HCT116 (cell line): ENCODE measurements at regions not wholly inside any gene's neighbourhood (a gene's known extent, or its start where the extent isn't known, plus 50 kb on each side); places are given as distances from the start of the nearest gene placed in this dataset.

Experiments used
- ATAC-seq: fragments of 200-7000 bp; cut with Tn5 transposase; 2 replicates; pipeline ENCODE4 v1.9.1; 2020; ENCODE audit warnings: mild to moderate bottlenecking, moderate library complexity
- BruUV-seq: library from RNA; stranded (reverse); fragments of 400-500 nt; replicated peaks from 2 replicates; lab custom pipeline; 2021; lab: Mats Ljungman, UMichigan
- CTCF ChIA-PET: fragments of 300-600 bp; sonication (Branson Sonifier 250); formaldehyde crosslinking; loops from one replicate; lab custom pipeline; 2021; ENCODE audit warnings: antibody characterized with exemption; lab: Charles Lee
- POLR2A ChIA-PET: fragments of 300-600, 350-600 bp; sonication (Branson Sonifier 250); formaldehyde crosslinking; loops from one replicate; lab custom pipeline; 2021; ENCODE audit warnings: antibody characterized with exemption; lab: Charles Lee
- RAD21 ChIA-PET, 2 experiments: fragments of 300-600 bp; sonication (Branson Sonifier 250); formaldehyde crosslinking; loops; one replicate each; lab custom pipeline; 2023; ENCODE audit warnings: low total read pairs in 2 of 2; ENCODE audit not compliant: uncharacterized antibody in 2 of 2, unreplicated experiment in 2 of 2, low non-redundant PET in 1 of 2; lab: Charles Lee
- DNase-seq: peaks from one replicate; pipeline ENCODE4 v3.0.0-alpha.2; 2010; ENCODE audit warnings: low read depth, low spot score
- H2AFZ ChIP-seq: fragments of 200-600 bp; shearing (Covaris generic), sonication (generic); 2 replicates; pipeline ENCODE4 v1.6.1; 2017; ENCODE audit warnings: low read depth, mixed run types, mixed read lengths, antibody characterized with exemption, low read length; ENCODE audit not compliant: poor library complexity, severe bottlenecking
- H3K27ac ChIP-seq: 2 replicates; pipeline ENCODE4 v1.5.1; 2012; ENCODE audit warnings: low read depth, low read length
- H3K27me3 ChIP-seq: fragments of 200-600 bp; sonication (generic); 2 replicates; pipeline ENCODE4 v1.6.1; 2016; ENCODE audit warnings: mixed run types, low read length, mixed read lengths; ENCODE audit not compliant: insufficient read depth
- H3K36me3 ChIP-seq, 2 experiments: fragments of 200-500 bp in 1 of 2; fragments of 200-600 bp in 1 of 2; sonication (Bioruptor generic) in 1 of 2; sonication (generic) in 1 of 2; 2 replicates each; pipeline versions ENCODE4 v1.5.1 to v1.6.1; 2014 to 2016; ENCODE audit warnings: low read length in 2 of 2, inconsistent platforms in 1 of 2, mixed read lengths in 1 of 2, mixed run types in 1 of 2; ENCODE audit not compliant: insufficient read depth in 2 of 2, control insufficient read depth in 1 of 2
- H3K4me1 ChIP-seq, 2 experiments: fragments of 200-600 bp in 1 of 2; sonication (generic) in 1 of 2; 2 replicates each; pipeline versions ENCODE4 v1.5.1 to v1.6.1; 2012 to 2017; ENCODE audit warnings: low read length in 2 of 2, inconsistent platforms in 1 of 2, mild to moderate bottlenecking in 1 of 2, mixed read lengths in 1 of 2, mixed run types in 1 of 2, moderate library complexity in 1 of 2; ENCODE audit not compliant: insufficient read depth in 2 of 2, control insufficient read depth in 1 of 2
- H3K4me2 ChIP-seq: fragments of 200-600 bp; sonication (generic); 2 replicates; pipeline ENCODE4 v1.6.1; 2017; ENCODE audit warnings: mixed run types, low read length, mixed read lengths
- H3K4me3 ChIP-seq, 2 experiments: fragments of 200-600 bp in 1 of 2; sonication (generic) in 1 of 2; replicated peaks in 1 of 2; 2 replicates each; pipeline ENCODE4 v1.5.1; 2011 to 2016; ENCODE audit warnings: low read length in 2 of 2, control low read depth in 1 of 2, low read depth in 1 of 2, mild to moderate bottlenecking in 1 of 2, mixed read lengths in 1 of 2, mixed run types in 1 of 2
- H3K79me2 ChIP-seq: fragments of 200-600 bp; sonication (generic); 2 replicates; pipeline ENCODE4 v1.6.1; 2017; ENCODE audit warnings: mild to moderate bottlenecking, mixed run types, low read length, moderate library complexity, mixed read lengths; ENCODE audit not compliant: insufficient read depth
- H3K9ac ChIP-seq: fragments of 200-600 bp; sonication (generic); 2 replicates; pipeline ENCODE4 v1.6.1; 2016; ENCODE audit warnings: low read length, mixed read lengths
- H3K9me2 ChIP-seq: fragments of 200-600 bp; sonication (generic), shearing (Covaris generic); 2 replicates; pipeline ENCODE4 v1.6.1; 2017; ENCODE audit warnings: mixed run types, mild to moderate bottlenecking, moderate library complexity; ENCODE audit not compliant: insufficient read depth
- H3K9me3 ChIP-seq, 2 experiments: fragments of 200-500 bp in 1 of 2; fragments of 200-600 bp in 1 of 2; sonication (Bioruptor generic) in 1 of 2; sonication (generic) in 1 of 2; 2 replicates each; pipeline ENCODE4 v1.6.1; 2014 to 2017; ENCODE audit warnings: low read length in 2 of 2, mixed read lengths in 2 of 2, inconsistent platforms in 1 of 2, low read depth in 1 of 2, mild to moderate bottlenecking in 1 of 2, mixed run types in 1 of 2, moderate library complexity in 1 of 2; ENCODE audit not compliant: control insufficient read depth in 1 of 2, insufficient read depth in 1 of 2
- H4K20me1 ChIP-seq: fragments of 200-600 bp; sonication (generic), shearing (Covaris generic); 2 replicates; pipeline ENCODE4 v1.6.1; 2017; ENCODE audit warnings: mixed run types, mild to moderate bottlenecking, moderate library complexity; ENCODE audit not compliant: insufficient read depth
- CEBPB ChIP-seq: IDR thresholded peaks from 2 replicates; pipeline ENCODE4 v1.6.1; 2012; ENCODE audit warnings: low read depth
- CTCF ChIP-seq, 3 experiments: fragments of 200-600 bp in 1 of 3; sonication (generic) in 1 of 3; IDR thresholded peaks in 2 of 3; conservative IDR thresholded peaks in 1 of 3; 2 replicates each; pipeline ENCODE4 v1.5.1; 2012 to 2017; ENCODE audit warnings: low read depth in 2 of 3, low read length in 2 of 3, antibody characterized with exemption in 1 of 3, borderline replicate concordance in 1 of 3, control low read depth in 1 of 3, mild to moderate bottlenecking in 1 of 3, mixed read lengths in 1 of 3, mixed run types in 1 of 3, moderate library complexity in 1 of 3; ENCODE audit not compliant: insufficient read depth in 1 of 3
- EGR1 ChIP-seq: IDR thresholded peaks from 2 replicates; pipeline ENCODE4 v1.6.1; 2012; ENCODE audit warnings: low read depth
- FOSL1 ChIP-seq: IDR thresholded peaks from 2 replicates; pipeline ENCODE4 v1.6.1; 2012; ENCODE audit warnings: low read depth
- MAX ChIP-seq: IDR thresholded peaks from 2 replicates; pipeline ENCODE4 v1.6.1; 2012
- POLR2A ChIP-seq: IDR thresholded peaks from 2 replicates; pipeline ENCODE4 v1.7.0; 2011; ENCODE audit warnings: borderline replicate concordance; ENCODE audit not compliant: insufficient read depth, insufficient read length; ENCODE audit errors: extremely low read depth
- POLR2AphosphoS5 ChIP-seq: IDR thresholded peaks from 2 replicates; pipeline ENCODE4 v1.6.1; 2011; ENCODE audit warnings: mild to moderate bottlenecking, low read depth, low read length, moderate library complexity
- REST ChIP-seq: IDR thresholded peaks from 2 replicates; pipeline ENCODE4 v1.6.1; 2012; ENCODE audit warnings: low read depth
- SP1 ChIP-seq: IDR thresholded peaks from 2 replicates; pipeline ENCODE4 v1.6.1; 2012; ENCODE audit warnings: low read depth
- SRF ChIP-seq: IDR thresholded peaks from 2 replicates; pipeline ENCODE4 v1.6.1; 2012; ENCODE audit warnings: low read depth
- YY1 ChIP-seq: IDR thresholded peaks from 2 replicates; pipeline ENCODE4 v1.6.1; 2011; ENCODE audit warnings: low read length, low read depth, moderate library complexity, mild to moderate bottlenecking; ENCODE audit not compliant: insufficient replicate concordance; ENCODE audit errors: extremely low read depth
- intact Hi-C: fragments of 100-400 bp; cut with micrococcal nuclease; formaldehyde crosslinking; loops from 2 replicates; pipeline ENCODE4 v1.10.0; 2022

- Histone ChIP-seq H3K9me3 (no peaks in the 10 kb centered on the region), H3K4me2 (no peak overlapping the region), H3K9me2 (no peaks in the 10 kb centered on the region), H2AFZ (no peak overlapping the region), H3K27me3 (no peaks in the 10 kb centered on the region), H3K36me3 (no peaks in the 10 kb centered on the region), H4K20me1 (no peaks in the 10 kb centered on the region), H3K27ac (no peak overlapping the region), H3K9ac (no peak overlapping the region), H3K79me2 (no peaks in the 10 kb centered on the region), H3K4me1 (no peaks in the 10 kb centered on the region), H3K4me3 (no peak overlapping the region)
- no peak for TF ChIP-seq POLR2AphosphoS5
- no TSS peak for BruUV-seq
- RAD21 ChIA-PET = no interaction called here
- CTCF ChIA-PET = no interaction called here
- intact Hi-C loops = no loop called here
- DNase-seq (no peak), ATAC-seq (no peak)
- POLR2A ChIA-PET = no interaction called here
Observed at GRCh38 chr4:81622028-81622427, 150.3 kb upstream of the RASGEF1B start.

GRCh38 chr4:81621490-81621889 is 149.8 kb upstream of the RASGEF1B start:
- DNase-seq = no peak
- RAD21 ChIA-PET = no interaction called here
- no peak for ATAC-seq

More at GRCh38 chr4:81621490-81621889, 149.8 kb upstream of the RASGEF1B start:
- Histone ChIP-seq H3K27ac (no peak overlapping the region), H3K4me2 (no peak overlapping the region), H3K4me3 (no peak overlapping the region), H3K4me1 (no peaks in the 10 kb centered on the region), H2AFZ (no peak overlapping the region), H3K9ac (no peak overlapping the region), H3K36me3 (no peaks in the 10 kb centered on the region), H3K9me2 (no peaks in the 10 kb centered on the region), H3K27me3 (no peaks in the 10 kb centered on the region)
- intact Hi-C loops = no loop called here
- CTCF ChIA-PET = no interaction called here
- no TSS peak for BruUV-seq
- TF ChIP-seq SRF (no peak), SP1 (no peak), REST (no peak), EGR1 (no peak), MAX (no peak), CEBPB (no peak), YY1 (no peak), POLR2AphosphoS5 (no peak), POLR2A (no peak), FOSL1 (no peak), CTCF (IDR thresholded peaks at IDR 0.05 in 2 of 3, conservative IDR thresholded peaks at IDR 0.05 in 1 of 3; ENCODE audit: borderline replicate concordance in 1 of 3, insufficient read depth in 1 of 3, low read depth in 2 of 3, low read length in 2 of 3) (no peak)
- TF ChIP-seq, all 23 proteins: peak for 0
- H4K20me1 ChIP-seq = no peaks in the 10 kb centered on the region
- H3K9me3 ChIP-seq = no peaks in the 10 kb centered on the region
- H3K79me2 ChIP-seq = no peaks in the 10 kb centered on the region
- POLR2A ChIA-PET = no interaction called here
